AG04450 (cell line): ENCODE measurements at regions not wholly inside any gene's neighbourhood (a gene's known extent, or its start where the extent isn't known, plus 50 kb on each side); places are given as distances from the start of the nearest gene placed in this dataset.

Experiments
- CTCF ChIA-PET: fragments of 300-600, 350-600 bp; formaldehyde crosslinking; extraction: SDS; loops from one replicate; lab custom pipeline; 2022; ENCODE audit warnings: antibody characterized with exemption, inconsistent platforms; lab: Charles Lee
- POLR2A ChIA-PET: fragments of 350-600 bp; formaldehyde crosslinking; extraction: SDS; loops from one replicate; lab custom pipeline; 2021; ENCODE audit warnings: antibody characterized with exemption, inconsistent platforms; lab: Yijun Ruan, JAX
- DNase-seq: peaks from one replicate; pipeline ENCODE4 v3.0.0-alpha.2; 2011; ENCODE audit warnings: low read depth, low spot score
- H3K27ac ChIP-seq: one replicate; pipeline ENCODE4 v1.5.1; 2012; ENCODE audit warnings: low read depth, low read length, control low read depth
- H3K27me3 ChIP-seq: one replicate; pipeline ENCODE4 v1.6.0; 2012; ENCODE audit warnings: low read length; ENCODE audit not compliant: control insufficient read depth, insufficient read depth
- H3K4me3 ChIP-seq: 2 replicates; pipeline ENCODE4 v1.5.1; 2011; ENCODE audit warnings: mild to moderate bottlenecking, low read depth, low read length, control low read depth
- H3K9me3 ChIP-seq: 2 replicates; pipeline ENCODE4 v1.5.1; 2012; ENCODE audit warnings: low read length; ENCODE audit not compliant: control insufficient read depth, insufficient read depth
- CTCF ChIP-seq: IDR thresholded peaks from 2 replicates; pipeline ENCODE4 v1.5.1; 2011; ENCODE audit warnings: low read depth, low read length, control low read depth, inconsistent platforms

GRCh38 chr4:95625020-95625419 lies 76.2 kb upstream of the UNC5C start:
- DNase-seq = no peak
- Histone ChIP-seq H3K27ac (no peak overlapping the region), H3K27me3 (no peaks in the 10 kb centered on the region), H3K4me3 (no peak overlapping the region), H3K9me3 (no peaks in the 10 kb centered on the region)
- ChIA-PET POLR2A (no interaction called here), CTCF (no interaction called here)
- no peak for TF ChIP-seq CTCF

- POLR2A ChIA-PET = no interaction called here
- no peaks in the 10 kb centered on the region for H3K9me3 ChIP-seq
- no peak for TF ChIP-seq CTCF
- no peak overlapping the region for H3K4me3 ChIP-seq
- no peak for DNase-seq
- CTCF ChIA-PET = no interaction called here
- H3K27me3 ChIP-seq = no peaks in the 10 kb centered on the region
- no peak overlapping the region for H3K27ac ChIP-seq
Observed at GRCh38 chr4:95619525-95620443, 71.0 kb upstream of the UNC5C start.

GRCh38 chr4:95614684-95615205 lies 66.0 kb upstream of the UNC5C start:
- CTCF ChIA-PET = no interaction called here

GRCh38 chr4:95610061-95610569 lies 61.3 kb upstream of the UNC5C start:
- no peak overlapping the region for H3K4me3 ChIP-seq
- ChIA-PET POLR2A (no interaction called here), CTCF (no interaction called here)

More at GRCh38 chr4:95614684-95615205, 66.0 kb upstream of the UNC5C start:
- no peak overlapping the region for H3K4me3 ChIP-seq
- no peak overlapping the region for H3K27ac ChIP-seq
- TF ChIP-seq CTCF = no peak
- POLR2A ChIA-PET = no interaction called here
- no peak for DNase-seq
- H3K27me3 ChIP-seq = no peaks in the 10 kb centered on the region
- H3K9me3 ChIP-seq = no peaks in the 10 kb centered on the region

More at GRCh38 chr4:95610061-95610569, 61.3 kb upstream of the UNC5C start:
- DNase-seq = no peak
- Histone ChIP-seq H3K27ac (no peak overlapping the region), H3K9me3 (no peaks in the 10 kb centered on the region), H3K27me3 (no peaks in the 10 kb centered on the region)
- TF ChIP-seq CTCF = no peak
